ENCODE measurements at regions not wholly inside any gene's neighbourhood (a gene's known extent, or its start where the extent isn't known, plus 50 kb on each side); places are given as distances from the start of the nearest gene placed in this dataset.

DNA sequence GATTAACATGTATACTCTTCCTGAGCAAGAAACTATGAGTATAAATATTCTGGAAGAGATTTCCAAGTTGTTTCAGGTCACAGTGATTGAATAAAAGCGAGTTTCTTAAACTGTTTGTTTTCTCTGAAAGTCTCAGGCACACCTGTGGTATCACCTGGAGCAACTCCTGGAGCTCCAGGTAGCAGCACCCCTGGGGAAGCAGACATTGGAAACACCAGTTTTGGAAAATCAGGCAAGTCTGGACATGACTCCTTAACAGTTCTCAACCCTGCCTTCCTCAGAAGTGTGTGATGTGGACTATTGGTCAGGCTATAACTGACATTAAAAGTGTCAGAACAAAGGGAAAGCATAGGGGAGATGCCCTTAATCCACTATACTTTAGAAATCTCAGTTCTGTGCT lies 217.6 kb upstream of the CNTN1 start:
- TF ChIP-seq, protein P1, sequence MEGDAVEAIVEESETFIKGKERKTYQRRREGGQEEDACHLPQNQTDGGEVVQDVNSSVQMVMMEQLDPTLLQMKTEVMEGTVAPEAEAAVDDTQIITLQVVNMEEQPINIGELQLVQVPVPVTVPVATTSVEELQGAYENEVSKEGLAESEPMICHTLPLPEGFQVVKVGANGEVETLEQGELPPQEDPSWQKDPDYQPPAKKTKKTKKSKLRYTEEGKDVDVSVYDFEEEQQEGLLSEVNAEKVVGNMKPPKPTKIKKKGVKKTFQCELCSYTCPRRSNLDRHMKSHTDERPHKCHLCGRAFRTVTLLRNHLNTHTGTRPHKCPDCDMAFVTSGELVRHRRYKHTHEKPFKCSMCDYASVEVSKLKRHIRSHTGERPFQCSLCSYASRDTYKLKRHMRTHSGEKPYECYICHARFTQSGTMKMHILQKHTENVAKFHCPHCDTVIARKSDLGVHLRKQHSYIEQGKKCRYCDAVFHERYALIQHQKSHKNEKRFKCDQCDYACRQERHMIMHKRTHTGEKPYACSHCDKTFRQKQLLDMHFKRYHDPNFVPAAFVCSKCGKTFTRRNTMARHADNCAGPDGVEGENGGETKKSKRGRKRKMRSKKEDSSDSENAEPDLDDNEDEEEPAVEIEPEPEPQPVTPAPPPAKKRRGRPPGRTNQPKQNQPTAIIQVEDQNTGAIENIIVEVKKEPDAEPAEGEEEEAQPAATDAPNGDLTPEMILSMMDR (conservative IDR thresholded peaks at IDR 0.05; ENCODE audit: low read depth in 2 of 2): no peak
- TF ChIP-seq, protein P2, sequence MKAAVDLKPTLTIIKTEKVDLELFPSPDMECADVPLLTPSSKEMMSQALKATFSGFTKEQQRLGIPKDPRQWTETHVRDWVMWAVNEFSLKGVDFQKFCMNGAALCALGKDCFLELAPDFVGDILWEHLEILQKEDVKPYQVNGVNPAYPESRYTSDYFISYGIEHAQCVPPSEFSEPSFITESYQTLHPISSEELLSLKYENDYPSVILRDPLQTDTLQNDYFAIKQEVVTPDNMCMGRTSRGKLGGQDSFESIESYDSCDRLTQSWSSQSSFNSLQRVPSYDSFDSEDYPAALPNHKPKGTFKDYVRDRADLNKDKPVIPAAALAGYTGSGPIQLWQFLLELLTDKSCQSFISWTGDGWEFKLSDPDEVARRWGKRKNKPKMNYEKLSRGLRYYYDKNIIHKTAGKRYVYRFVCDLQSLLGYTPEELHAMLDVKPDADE (IDR thresholded peaks at IDR 0.05): no peak
- no peak for TF ChIP-seq EZH2phosphoT487 (IDR thresholded peaks at IDR 0.05; ENCODE audit: unreplicated experiment)
- no peak for TF ChIP-seq EZH2 (IDR thresholded peaks at IDR 0.05; ENCODE audit: low read depth, unreplicated experiment)
- TF ChIP-seq NANOG (IDR thresholded peaks at IDR 0.05; ENCODE audit: borderline replicate concordance): no peak
- no peak for TF ChIP-seq POLR2AphosphoS5 (IDR thresholded peaks at IDR 0.05; ENCODE audit: low read depth)
- no peak for TF ChIP-seq CREB1 (CRISPR knock-in tag; IDR thresholded peaks at IDR 0.05; ENCODE audit: low read depth)
- TF ChIP-seq ZNF331 (CRISPR knock-in tag; IDR thresholded peaks at IDR 0.05; ENCODE audit: low read depth): no peak

Measured in GM23338 (cell line).